ENCODE measurements at regions not wholly inside any gene's neighbourhood (a gene's known extent, or its start where the extent isn't known, plus 50 kb on each side); places are given as distances from the start of the nearest gene placed in this dataset.

DNA sequence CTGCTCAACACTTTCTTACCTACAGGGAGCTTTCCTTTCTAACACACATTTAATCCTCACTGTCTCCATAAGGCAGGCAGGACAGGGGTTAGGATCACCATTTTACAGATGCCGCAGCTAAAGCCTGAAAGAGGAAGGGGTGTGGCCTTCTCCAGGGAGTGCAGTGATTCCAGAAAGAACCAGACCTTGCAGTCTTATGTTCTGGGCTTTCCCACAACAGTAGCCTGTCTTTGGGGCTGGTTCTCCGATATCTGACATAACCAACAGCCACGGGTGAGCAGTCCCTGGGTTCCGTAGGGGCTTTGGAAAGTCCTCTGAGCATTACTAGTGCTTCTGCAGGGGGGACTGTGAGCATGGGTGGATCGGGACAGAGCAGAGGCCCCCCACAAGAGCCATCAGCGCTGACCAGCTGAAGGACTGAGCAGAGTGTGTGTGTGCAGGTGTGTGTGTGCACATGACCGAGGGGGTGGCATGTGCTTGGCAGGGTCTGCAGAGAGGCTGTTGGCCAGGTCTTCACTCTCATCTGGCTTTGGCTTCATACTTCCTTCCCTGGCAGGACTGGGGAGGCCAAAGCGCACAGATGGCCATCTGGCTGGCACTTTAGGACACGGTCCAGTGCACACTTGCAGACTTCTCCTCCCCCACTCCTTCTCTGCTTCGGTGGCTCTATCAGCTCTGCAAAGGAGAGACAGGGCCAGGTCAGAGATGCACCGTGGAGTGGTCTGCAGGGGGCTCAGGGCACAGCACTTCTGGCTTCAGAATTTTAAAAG is 400.3 kb downstream of the RPS24 start:
- TF ChIP-seq CTCF (IDR thresholded peaks at IDR 0.05) (no peak), EP300 (IDR thresholded peaks at IDR 0.05) (no peak), POLR2A (IDR thresholded peaks at IDR 0.05) (no peak), POLR2AphosphoS5 (IDR thresholded peaks at IDR 0.05) (no peak)

All from suprapubic skin (tissue), 4 donors.